Endodermal cell (in vitro differentiated cells): ENCODE measurements at regions not wholly inside any gene's neighbourhood (a gene's known extent, or its start where the extent isn't known, plus 50 kb on each side); places are given as distances from the start of the nearest gene placed in this dataset.

ENCODE experiments used
- DNase-seq: peaks from one replicate; pipeline ENCODE4 v3.0.0-alpha.2; 2017
- H3K27ac ChIP-seq: 2 replicates; pipeline ENCODE4 v1.5.1; 2013; ENCODE audit warnings: mild to moderate bottlenecking, low read depth, low read length, moderate library complexity
- H3K27me3 ChIP-seq: 2 replicates; pipeline ENCODE4 v1.6.1; 2013; ENCODE audit warnings: mild to moderate bottlenecking, low read length, moderate library complexity; ENCODE audit not compliant: insufficient read depth, control insufficient read depth, poor library complexity, severe bottlenecking
- H3K36me3 ChIP-seq: 2 replicates; pipeline ENCODE4 v1.7.0; 2013; ENCODE audit warnings: mild to moderate bottlenecking, low read length, moderate library complexity; ENCODE audit not compliant: control insufficient read depth, insufficient read depth
- H3K4me1 ChIP-seq: one replicate; pipeline ENCODE4 v1.7.0; 2013; ENCODE audit warnings: low read length; ENCODE audit not compliant: control insufficient read depth, insufficient read depth
- H3K4me3 ChIP-seq: 2 replicates; pipeline ENCODE4 v1.5.1; 2013; ENCODE audit warnings: mild to moderate bottlenecking, low read length, moderate library complexity
- H3K9ac ChIP-seq: 2 replicates; pipeline ENCODE4 v1.6.1; 2013; ENCODE audit warnings: mild to moderate bottlenecking, low read length, moderate library complexity; ENCODE audit not compliant: poor library complexity, severe bottlenecking; ENCODE audit errors: extremely low read depth
- H3K9me3 ChIP-seq: 2 replicates; pipeline ENCODE4 v1.6.1; 2013; ENCODE audit warnings: mild to moderate bottlenecking, low read length, moderate library complexity; ENCODE audit not compliant: control insufficient read depth
- H3K27ac Mint-ChIP-seq: 2 replicates; pipeline ENCODE4 v1.8.0; 2020; ENCODE audit warnings: mixed read lengths
- H3K27me3 Mint-ChIP-seq: 2 replicates; pipeline ENCODE4 v1.8.0; 2021; ENCODE audit warnings: mild to moderate bottlenecking, mixed read lengths; ENCODE audit not compliant: insufficient read depth
- H3K36me3 Mint-ChIP-seq: 2 replicates; pipeline ENCODE4 v1.8.0; 2020; ENCODE audit warnings: low read depth, mixed read lengths
- H3K4me1 Mint-ChIP-seq: 2 replicates; pipeline ENCODE4 v1.8.0; 2020; ENCODE audit warnings: mixed read lengths
- H3K4me3 Mint-ChIP-seq: 2 replicates; pipeline ENCODE4 v1.8.0; 2020; ENCODE audit warnings: mild to moderate bottlenecking, moderate library complexity, mixed read lengths
- H3K9me3 Mint-ChIP-seq: 2 replicates; pipeline ENCODE4 v1.8.0; 2020; ENCODE audit warnings: mild to moderate bottlenecking, mixed read lengths
- CTCF ChIP-seq: fragments of 200-600 bp; sonication (generic); conservative IDR thresholded peaks from 2 replicates; pipeline ENCODE4 v1.5.0; 2021; ENCODE audit warnings: antibody characterized with exemption, mild to moderate bottlenecking
- WGBS, 2 experiments: methylation state at CpG; one replicate each; pipeline versions ENCODE4 v1.1.5 to v1.1.7; 2013; ENCODE audit warnings: missing lambda C conversion rate in 2 of 2, mixed read lengths in 1 of 2; ENCODE audit not compliant: insufficient coverage in 1 of 2, insufficient read length in 1 of 2; 5-methylcytosine and 5-hydroxymethylcytosine counted together

- H3K4me1 ChIP-seq = peaks cover 4% of the 10 kb centered on the region
- 94 to 100% methylated on average over 2 to 3 of the region's 3 CpGs for WGBS, 2 experiments
- H3K27ac ChIP-seq = no peak overlapping the region
- no peak overlapping the region for H3K4me3 ChIP-seq
- Mint-ChIP-seq H3K4me1 (peaks cover 8% of the 10 kb centered on the region), H3K27ac (no peak overlapping the region), H3K4me3 (no peak overlapping the region), H3K36me3 (no peaks in the 10 kb centered on the region), H3K9me3 (no peaks in the 10 kb centered on the region), H3K27me3 (no peaks in the 10 kb centered on the region)
- no peak overlapping the region for H3K9ac ChIP-seq
- H3K9me3 ChIP-seq = no peaks in the 10 kb centered on the region
- no peaks in the 10 kb centered on the region for H3K27me3 ChIP-seq
- no peaks in the 10 kb centered on the region for H3K36me3 ChIP-seq
- no peak for DNase-seq
- TF ChIP-seq CTCF = no peak
Measured at GRCh38 chr4:18454349-18454748, 432.8 kb upstream of the LCORL start.

GRCh38 chr4:18445110-18445509 lies 423.6 kb upstream of the LCORL start:
- Histone ChIP-seq H3K9ac (no peak overlapping the region), H3K9me3 (peaks cover 8% of the 10 kb centered on the region), H3K4me1 (no peaks in the 10 kb centered on the region), H3K27ac (no peak overlapping the region), H3K27me3 (no peaks in the 10 kb centered on the region), H3K4me3 (no peak overlapping the region), H3K36me3 (no peaks in the 10 kb centered on the region)
- H3K27me3 Mint-ChIP-seq = no peaks in the 10 kb centered on the region
- no peaks in the 10 kb centered on the region for H3K4me1 Mint-ChIP-seq
- no peaks in the 10 kb centered on the region for H3K36me3 Mint-ChIP-seq
- no peak overlapping the region for H3K27ac Mint-ChIP-seq
- no peak for TF ChIP-seq CTCF
- peaks cover 5% of the 10 kb centered on the region for H3K9me3 Mint-ChIP-seq
- DNase-seq = no peak
- no peak overlapping the region for H3K4me3 Mint-ChIP-seq
- 81 to 100% methylated on average over 1 to 3 of the region's 4 CpGs for WGBS, 2 experiments

- Mint-ChIP-seq H3K9me3 (peaks cover 5% of the 10 kb centered on the region), H3K36me3 (no peaks in the 10 kb centered on the region), H3K4me1 (no peaks in the 10 kb centered on the region), H3K27me3 (no peaks in the 10 kb centered on the region), H3K4me3 (no peak overlapping the region), H3K27ac (no peak overlapping the region)
- Histone ChIP-seq H3K27ac (no peak overlapping the region), H3K9me3 (peaks cover 8% of the 10 kb centered on the region), H3K27me3 (no peaks in the 10 kb centered on the region), H3K36me3 (no peaks in the 10 kb centered on the region), H3K4me1 (no peaks in the 10 kb centered on the region), H3K4me3 (no peak overlapping the region), H3K9ac (no peak overlapping the region)
- 92 to 100% methylated on average over 2 to 3 of the region's 3 CpGs for WGBS, 2 experiments
- no peak for DNase-seq
- TF ChIP-seq CTCF = no peak
Measured at GRCh38 chr4:18444206-18444605, 422.7 kb upstream of the LCORL start.
